ENCODE measurements at regions not wholly inside any gene's neighbourhood (a gene's known extent, or its start where the extent isn't known, plus 50 kb on each side); places are given as distances from the start of the nearest gene placed in this dataset.
"Not testable (repeated sequence)": the region's sequence is repeated elsewhere in the genome, so short reads cannot be mapped to it uniquely, and the experiment has no call there.

GRCh38 chr10:65778753-65779152, 1147.1 kb upstream of the LRRTM3 start:
- DNase-seq, result no peak

GRCh38 chr10:65779985-65780384, 1145.9 kb upstream of the LRRTM3 start:
- DNase-seq, result no peak

- DNase-seq, result no peak
Observed at GRCh38 chr10:65786279-65786678, 1139.6 kb upstream of the LRRTM3 start.

- no peak for DNase-seq
Observed at GRCh38 chr10:65787571-65787970, 1138.3 kb upstream of the LRRTM3 start.

GRCh38 chr10:65788271-65788670, 1137.6 kb upstream of the LRRTM3 start:
- DNase-seq, result no peak

- no peak for DNase-seq
Observed at GRCh38 chr10:65791979-65792378, 1133.9 kb upstream of the LRRTM3 start.

GRCh38 chr10:65793738-65794425, 1132.0 kb upstream of the LRRTM3 start:
- DNase-seq, result no peak

GRCh38 chr10:65794861-65795260, 1131.0 kb upstream of the LRRTM3 start:
- not testable (repeated sequence) for DNase-seq

- DNase-seq, result no peak
Observed at GRCh38 chr10:65796472-65796871, 1129.4 kb upstream of the LRRTM3 start.

- no peak for DNase-seq
Observed at GRCh38 chr10:65798133-65798532, 1127.7 kb upstream of the LRRTM3 start.

- DNase-seq, result no peak
Observed at GRCh38 chr10:65802391-65802790, 1123.4 kb upstream of the LRRTM3 start.

- no peak for DNase-seq
Observed at GRCh38 chr10:65805511-65805910, 1120.3 kb upstream of the LRRTM3 start.

- DNase-seq, result no peak
Observed at GRCh38 chr10:65805993-65806392, 1119.8 kb upstream of the LRRTM3 start.

- no peak for DNase-seq
Observed at GRCh38 chr10:65808687-65809333, 1117.0 kb upstream of the LRRTM3 start.

GRCh38 chr10:65811931-65812525, 1113.8 kb upstream of the LRRTM3 start:
- no peak for DNase-seq

GRCh38 chr10:65816536-65816935, 1109.3 kb upstream of the LRRTM3 start:
- DNase-seq, result no peak

- DNase-seq, result no peak
Observed at GRCh38 chr10:65818990-65819389, 1106.8 kb upstream of the LRRTM3 start.

- DNase-seq, result no peak
Observed at GRCh38 chr10:65827359-65827758, 1098.5 kb upstream of the LRRTM3 start.

- no peak for DNase-seq
Observed at GRCh38 chr10:65838811-65839210, 1087.0 kb upstream of the LRRTM3 start.

- no peak for DNase-seq
Observed at GRCh38 chr10:65843203-65843602, 1082.6 kb upstream of the LRRTM3 start.

GRCh38 chr10:65845916-65846315, 1079.9 kb upstream of the LRRTM3 start:
- DNase-seq, result no peak

- DNase-seq, result no peak
Observed at GRCh38 chr10:65846541-65846940, 1079.3 kb upstream of the LRRTM3 start.

- no peak for DNase-seq
Observed at GRCh38 chr10:65846949-65847348, 1078.9 kb upstream of the LRRTM3 start.

GRCh38 chr10:65847436-65848230, 1078.2 kb upstream of the LRRTM3 start:
- DNase-seq, result no peak

Measured in amniotic stem cell (primary cell).